GM21825 (cell line): ENCODE measurements at regions not wholly inside any gene's neighbourhood (a gene's known extent, or its start where the extent isn't known, plus 50 kb on each side); places are given as distances from the start of the nearest gene placed in this dataset.

Experiments
- ATAC-seq: cut with Tn5 transposase; IDR thresholded peaks from one replicate; pipeline ENCODE4 v1.9.1; 2021; ENCODE audit warnings: mild to moderate bottlenecking, moderate library complexity; ENCODE audit not compliant: unreplicated experiment

DNA sequence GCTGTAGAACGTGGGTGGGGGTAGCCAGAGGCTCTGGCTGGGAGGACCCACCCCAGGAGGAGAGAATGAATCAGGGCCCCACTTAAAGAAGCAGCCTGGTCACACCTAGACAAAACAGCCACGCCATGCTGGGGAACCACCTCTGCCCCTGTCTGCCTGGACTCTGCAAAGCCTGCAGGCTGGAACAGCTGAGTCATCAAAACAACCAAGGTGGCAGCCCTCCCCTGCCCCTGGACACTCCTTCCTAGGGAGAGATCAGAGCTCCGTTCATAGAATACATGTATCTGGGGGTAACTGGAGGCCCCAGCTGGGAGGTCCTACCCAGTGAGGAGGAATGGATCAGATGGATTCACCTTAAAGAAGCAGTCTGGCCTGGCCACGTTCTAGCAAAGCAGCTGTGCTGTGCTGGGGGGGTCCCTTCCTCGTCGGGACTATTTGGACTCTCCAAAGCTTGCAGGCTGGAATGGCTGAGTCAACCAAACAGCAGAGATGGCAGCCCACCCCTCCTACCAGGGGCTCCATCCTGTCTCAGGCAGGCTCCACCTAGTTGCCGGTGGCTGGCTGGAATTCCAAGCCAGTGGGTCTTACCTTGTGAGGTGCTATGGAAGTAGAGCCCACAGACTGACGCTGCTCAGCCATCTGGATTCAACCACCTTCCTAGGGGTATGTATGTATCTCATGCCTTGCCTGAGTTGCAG, 50.5 kb upstream of the NT5C1B start:
- ATAC-seq = no peak
